HG02970 (cell line): ENCODE measurements at regions not wholly inside any gene's neighbourhood (a gene's known extent, or its start where the extent isn't known, plus 50 kb on each side); places are given as distances from the start of the nearest gene placed in this dataset.
"Not testable (repeated sequence)": the region's sequence is repeated elsewhere in the genome, so short reads cannot be mapped to it uniquely, and the experiment has no call there.

Source experiments
- ATAC-seq: cut with Tn5 transposase; IDR thresholded peaks from one replicate; pipeline ENCODE4 v1.9.1; 2021; ENCODE audit warnings: mild to moderate bottlenecking, moderate library complexity, moderate number of reproducible peaks; ENCODE audit not compliant: unreplicated experiment, low FRiP score

DNA sequence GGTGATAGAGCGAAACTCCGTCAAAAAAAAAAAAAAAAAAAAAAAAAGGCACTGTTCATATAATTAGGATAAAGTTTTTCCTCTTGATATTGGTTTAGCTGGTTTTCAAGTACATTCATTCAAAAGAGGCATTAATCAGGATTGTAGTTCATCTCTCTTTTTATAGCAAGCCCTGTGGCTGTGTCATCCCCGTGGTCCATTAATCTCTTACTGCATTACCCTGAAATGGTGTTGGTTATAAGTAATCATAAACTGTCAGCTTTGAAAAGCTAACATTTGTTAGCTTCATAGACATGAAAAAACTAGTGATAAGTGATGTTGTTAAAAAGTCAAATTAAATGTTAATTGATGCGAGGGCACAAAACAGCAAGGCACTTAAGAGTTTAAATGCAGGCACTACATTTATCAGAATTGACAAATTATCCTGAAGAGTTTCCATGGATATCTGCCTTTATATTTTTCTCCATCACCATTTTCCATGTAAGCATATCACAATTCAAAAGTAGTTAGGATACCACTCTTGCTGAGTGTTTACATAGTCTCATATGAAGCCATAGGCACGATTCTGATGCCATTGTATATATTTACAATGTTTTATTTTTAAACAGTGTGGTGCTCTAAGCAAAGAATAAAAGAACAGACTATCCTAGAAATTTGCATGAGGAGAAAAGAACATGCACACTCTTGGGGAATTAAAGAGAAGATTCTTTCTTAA, 193.1 kb downstream of the OTOL1 start:
- no peak for ATAC-seq

DNA sequence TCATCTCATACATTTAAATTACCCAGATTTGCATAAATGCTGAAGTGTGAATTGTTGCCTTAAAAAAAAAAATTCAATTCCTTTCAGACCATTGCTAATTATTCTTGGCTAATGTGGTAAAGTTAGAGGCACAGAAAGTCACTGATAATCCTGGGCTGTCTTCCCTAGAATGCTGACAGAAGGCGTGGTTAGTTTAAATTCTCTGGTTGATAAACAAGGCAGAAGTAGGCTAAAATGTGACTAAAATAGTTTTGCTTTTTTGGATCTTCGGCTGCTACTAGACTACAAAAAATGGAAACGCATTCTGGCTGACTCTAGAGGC, 193.7 kb downstream of the OTOL1 start:
- no peak for ATAC-seq

DNA sequence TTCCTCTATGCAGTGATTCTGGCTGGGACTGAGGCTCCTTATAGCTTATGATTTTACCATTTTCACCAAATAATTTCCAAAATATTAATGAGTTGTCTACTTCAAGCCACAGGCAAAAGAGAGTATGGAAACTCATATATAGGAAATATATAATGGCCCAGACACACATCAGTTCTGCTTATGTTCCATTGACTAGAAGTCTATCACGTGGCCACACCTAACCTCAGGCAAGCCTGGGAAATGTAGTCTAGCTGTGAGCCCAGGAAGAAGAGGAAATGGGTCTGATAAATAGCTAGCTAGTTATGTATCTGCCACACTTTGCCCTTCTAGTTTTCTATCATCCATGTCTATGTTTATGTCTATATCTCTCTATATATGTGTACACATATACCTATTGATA, 195.1 kb downstream of the OTOL1 start:
- no peak for ATAC-seq

DNA sequence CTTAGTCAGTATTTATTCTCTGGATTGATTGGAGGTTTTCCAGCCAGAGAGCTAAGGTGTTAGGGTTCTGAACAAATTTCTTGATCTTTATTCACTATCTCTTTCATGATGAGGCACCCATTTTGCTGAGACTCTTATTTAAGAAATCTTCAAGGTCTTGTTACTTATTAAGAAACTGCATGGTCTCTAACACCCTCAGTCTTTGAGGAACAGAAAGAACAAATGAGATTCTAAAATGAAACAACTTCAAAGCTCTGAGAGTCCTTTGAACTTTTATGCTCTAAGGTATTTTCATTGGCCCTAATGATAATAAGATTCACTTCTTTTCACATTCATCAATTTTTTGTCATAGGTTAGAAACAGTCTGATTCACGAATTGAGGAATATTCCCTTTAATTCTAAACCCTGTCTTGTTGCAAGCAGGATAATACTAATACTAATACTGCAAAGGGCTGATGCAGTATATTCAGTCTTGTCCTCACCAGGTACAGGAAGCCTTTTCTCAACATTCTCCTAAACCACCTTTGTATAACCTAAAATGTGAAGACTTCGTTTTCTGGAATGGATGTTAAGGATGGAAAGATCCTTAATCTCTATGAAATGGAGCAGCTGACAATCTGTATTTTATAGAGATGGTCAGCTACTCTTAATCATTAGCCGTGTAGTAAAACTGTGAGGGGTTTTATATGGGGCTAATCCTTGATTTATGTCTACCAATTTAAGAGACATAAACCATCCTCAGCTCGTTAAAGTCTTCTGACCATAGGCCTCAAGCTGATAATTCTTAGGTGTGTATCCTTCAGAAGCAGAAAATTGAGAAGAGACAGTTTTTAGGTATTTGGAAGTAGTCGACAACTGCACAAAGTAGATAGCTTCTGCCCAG, 198.3 kb downstream of the OTOL1 start:
- ATAC-seq = peak; percentile 56

DNA sequence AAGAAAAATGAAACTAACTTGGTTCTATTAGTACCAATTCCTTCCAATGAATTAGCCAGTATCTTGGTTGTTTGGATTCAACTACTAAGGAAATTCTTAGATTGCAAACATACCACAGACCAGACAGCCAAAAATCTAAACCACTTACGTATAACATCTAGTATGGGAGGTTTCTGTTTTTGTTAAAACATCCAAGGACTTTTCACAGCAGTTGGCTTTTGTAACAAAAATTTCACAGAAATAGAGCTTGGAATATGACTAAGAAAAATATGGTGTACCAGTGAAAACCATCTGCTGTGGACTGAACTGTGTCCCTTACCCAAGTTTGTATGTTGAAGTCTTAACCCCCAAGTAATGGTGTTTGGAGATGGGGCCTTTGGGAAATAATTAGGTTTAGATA, 199.2 kb downstream of the OTOL1 start:
- no peak for ATAC-seq

DNA sequence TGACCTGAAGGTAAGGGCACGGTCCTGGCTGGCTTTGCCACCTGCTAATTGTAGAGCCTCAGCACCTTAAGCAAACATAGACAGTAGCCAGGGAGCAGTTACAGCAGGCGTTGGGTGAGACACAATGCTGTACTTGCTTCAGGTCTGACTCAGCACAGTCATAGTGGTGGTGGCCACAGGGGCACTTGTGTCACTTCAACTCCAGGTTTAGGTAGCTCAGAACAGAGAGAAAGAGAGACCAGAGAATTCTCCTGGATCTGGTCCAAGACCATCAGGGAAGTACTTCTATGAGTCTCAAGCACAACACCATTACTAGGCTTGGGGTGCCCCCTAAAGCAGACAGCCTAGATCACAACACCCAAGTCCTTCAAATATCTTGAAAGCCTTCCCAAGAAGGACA, 204.4 kb downstream of the OTOL1 start:
- peak; percentile 52 for ATAC-seq

DNA sequence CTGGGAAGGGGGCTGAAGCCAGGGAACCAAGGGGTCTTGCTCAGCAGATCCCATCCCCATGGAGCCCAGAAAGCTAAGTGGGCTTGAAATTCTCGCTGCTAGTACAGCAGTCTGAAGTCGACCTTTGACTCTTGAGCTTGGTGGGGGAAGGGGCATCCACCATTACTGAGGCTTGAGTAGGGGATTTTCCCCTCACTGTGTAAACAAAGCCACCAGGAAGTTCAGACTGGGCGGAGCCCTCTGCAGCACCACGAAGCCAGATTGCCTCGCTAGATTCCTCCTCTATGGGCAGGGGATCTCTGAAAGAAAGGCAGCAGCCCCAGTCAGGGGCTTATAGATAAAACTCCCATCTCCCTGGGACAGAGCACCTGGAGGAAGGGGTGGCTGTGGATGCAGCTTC, 210.6 kb downstream of the OTOL1 start:
- ATAC-seq = not testable (repeated sequence)

DNA sequence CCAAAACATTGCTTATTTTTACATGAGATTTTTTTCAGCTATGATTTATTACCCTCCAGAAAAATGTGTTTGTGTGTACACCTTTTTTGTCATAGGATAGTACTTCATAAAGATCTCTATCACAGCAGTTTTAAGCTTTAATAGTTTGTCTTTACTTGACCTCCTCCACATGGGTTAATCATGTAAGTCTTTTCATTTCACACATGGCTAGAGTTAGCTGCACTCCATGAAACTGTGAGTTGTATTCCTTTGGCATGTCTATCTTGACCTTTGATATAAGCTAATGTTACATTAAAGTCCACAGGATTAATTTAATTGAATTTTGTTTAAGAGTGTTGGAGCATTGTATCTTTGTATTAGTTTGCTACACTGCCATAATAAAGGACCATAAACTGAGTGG, 217.1 kb downstream of the OTOL1 start:
- ATAC-seq = no peak

DNA sequence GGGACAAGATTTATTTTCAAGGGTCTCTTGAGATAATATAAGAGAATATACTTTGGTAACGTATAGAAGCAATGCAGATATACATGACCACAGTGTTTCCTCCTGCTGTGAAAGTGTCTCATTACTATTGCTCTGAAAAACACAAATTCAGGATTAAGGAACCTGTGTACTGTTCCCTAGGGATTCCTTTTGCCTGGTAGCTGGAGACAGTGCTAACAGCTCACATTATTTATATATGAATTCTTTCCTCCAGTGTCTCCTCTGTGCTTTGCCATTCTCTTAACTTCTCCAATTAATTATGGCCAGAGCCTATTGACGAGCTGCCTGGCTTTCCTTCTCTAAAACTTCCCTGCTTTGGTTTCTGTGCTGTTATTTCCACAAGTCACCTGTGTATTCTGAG, 235.4 kb downstream of the OTOL1 start:
- ATAC-seq = no peak

DNA sequence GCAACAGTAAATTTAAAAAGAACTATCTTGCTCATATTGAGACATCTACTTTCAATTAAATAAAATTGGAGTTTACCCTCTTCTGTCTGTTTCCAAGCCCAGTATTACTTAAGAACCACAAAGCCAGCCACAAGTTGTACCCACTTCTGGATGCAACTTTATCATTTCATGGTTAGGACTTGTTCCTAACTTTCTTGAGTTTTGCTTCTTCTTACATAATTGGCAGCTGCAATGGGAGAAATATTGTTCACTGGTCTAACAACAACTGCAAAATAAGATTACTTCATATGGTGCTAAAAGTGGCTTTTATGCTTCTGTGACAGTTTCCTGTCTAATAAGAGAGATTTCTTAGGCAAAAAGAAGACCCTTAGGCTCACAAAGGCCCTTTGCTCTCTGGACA, 240.6 kb downstream of the OTOL1 start:
- ATAC-seq = no peak

DNA sequence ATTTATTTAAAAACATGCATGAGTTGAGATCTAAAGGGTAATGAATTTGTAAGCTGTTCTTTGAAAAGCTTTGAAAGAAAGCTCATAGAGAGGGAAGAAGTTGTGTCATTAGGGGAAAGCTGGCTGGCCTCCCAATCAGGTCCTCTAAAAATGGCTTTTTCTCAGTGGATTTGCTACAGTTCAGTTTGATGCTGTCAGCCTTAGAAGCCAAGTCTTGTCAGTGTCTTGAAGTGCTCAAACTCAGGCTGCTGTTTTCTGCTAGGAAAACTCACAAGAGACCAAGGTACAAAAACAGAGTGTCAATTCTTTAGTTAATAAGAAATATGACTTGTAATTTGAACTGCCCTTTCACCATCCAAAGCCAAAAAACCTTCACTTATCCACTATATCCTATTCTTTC, 243.8 kb downstream of the OTOL1 start:
- ATAC-seq = no peak

DNA sequence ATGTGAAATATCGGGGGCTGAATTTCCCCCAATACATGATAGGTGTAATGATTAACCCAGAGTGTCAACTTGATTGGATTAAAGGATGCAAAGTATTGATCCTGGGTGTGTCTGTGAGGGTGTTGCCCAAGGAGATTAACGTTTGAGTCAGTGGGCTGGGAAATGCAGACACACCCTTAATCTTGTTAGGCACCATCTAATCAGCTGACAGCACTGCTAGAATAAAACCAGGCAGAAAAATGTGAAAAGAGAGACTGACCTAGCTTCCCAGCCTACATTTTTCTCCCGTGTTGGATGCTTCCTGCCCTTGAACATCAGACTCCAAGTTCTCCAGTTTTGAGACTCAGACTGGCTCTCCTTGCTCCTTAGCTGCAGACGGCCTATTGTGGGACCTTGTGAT, 247.8 kb downstream of the OTOL1 start:
- ATAC-seq = no peak

DNA sequence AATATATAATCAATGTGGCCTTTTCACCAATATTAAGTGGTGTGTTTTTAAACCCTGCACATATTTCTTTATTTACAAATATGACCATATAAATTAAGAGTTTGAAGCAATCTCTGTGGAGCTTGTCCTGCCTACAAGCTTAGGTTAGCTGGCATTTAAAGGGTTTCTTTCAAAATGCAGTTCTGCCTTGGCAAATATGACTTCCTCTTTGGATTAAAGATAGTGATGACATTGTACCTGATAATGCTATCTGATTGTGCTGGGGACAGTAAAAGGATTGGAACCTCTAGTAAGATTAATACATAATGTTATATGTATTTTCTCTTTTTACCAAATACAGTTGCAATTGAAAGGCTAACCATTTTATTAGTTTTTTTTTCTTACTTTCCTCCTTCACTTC, 249.1 kb downstream of the OTOL1 start:
- no peak for ATAC-seq

DNA sequence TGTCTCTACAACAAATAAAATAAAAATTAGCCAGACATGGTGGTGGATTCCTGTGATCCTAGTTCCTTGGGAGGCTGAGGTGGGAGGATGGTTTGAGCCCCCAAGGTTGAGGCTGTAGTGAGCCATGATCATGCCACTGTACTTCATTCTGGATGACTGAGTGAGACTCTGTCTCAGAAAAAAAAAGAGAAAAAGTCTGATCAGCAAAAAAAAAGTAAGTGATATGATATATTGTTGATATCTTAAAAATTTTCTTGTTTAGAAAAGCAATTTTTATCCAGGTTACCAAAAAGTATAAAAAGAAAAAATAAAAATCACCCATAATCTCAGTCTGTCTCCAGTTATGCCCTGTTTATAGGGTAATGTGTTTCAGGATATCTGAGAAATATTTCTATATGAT, 251.4 kb downstream of the OTOL1 start:
- ATAC-seq = no peak

DNA sequence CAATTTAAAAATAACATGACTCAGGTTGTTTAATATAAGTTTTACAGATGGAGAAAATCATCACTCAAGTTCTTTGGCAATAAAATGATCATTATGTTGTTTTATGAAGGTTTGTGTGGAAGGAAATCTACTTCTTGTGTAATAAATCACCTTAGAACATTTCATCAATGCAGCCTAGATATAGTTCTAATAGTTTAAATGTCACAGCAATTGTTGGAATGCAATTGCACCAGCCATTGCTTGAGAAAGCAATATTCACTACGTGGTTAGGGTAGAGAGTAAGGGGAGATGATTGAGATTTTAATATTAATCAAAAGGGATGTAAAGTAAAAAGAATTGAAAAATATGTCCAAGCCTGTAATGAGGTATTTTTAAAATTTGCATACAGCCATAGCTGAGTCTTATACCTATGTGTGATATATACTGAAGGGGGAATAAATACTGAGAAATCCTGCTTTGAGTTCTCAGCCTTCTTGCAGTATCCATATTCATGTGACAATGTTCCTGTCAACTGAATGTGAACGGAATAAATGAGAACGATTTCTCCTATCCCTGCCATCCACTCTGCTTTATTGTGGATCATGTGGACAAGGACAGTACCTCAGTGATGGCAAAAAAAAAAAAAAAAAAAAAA, 257.9 kb downstream of the OTOL1 start:
- no peak for ATAC-seq

DNA sequence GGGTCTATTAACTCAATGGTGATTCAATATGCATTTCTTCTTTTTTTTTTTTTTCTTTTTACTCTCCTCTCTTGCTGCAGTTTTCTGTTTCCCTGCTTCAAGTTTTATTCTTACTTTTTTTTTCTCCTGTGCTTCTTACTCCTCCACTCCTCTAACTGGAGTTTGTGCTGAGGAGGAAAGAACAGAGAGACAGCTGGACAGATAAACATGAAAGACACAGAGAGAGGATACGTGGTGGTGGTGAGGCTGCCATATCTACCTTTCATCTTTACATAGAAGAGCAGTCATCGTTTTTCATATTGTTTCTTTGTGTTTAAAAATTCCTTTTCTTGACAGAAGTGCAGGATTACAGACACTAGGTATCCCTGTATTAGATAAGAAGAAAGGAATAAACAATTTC, 262.8 kb downstream of the OTOL1 start:
- no peak for ATAC-seq

DNA sequence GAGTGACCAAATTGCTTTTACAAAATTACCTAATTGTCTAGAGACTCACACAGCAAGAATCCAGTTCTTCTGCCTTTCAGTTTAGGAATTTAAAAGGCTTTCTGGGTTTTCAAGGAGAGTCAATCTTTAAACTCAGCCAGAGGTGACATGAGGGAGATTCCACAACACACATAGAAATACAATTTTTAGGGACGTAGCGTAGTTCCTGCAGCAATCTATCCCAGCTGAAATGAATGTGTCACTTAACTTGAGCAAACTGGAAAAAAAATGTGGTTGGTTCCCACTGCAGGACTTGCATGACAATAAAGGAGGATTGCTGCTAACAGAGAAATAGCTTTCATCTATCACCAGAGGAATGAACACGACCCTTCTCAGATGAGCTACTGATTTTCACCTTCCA, 269.7 kb downstream of the OTOL1 start:
- no peak for ATAC-seq

DNA sequence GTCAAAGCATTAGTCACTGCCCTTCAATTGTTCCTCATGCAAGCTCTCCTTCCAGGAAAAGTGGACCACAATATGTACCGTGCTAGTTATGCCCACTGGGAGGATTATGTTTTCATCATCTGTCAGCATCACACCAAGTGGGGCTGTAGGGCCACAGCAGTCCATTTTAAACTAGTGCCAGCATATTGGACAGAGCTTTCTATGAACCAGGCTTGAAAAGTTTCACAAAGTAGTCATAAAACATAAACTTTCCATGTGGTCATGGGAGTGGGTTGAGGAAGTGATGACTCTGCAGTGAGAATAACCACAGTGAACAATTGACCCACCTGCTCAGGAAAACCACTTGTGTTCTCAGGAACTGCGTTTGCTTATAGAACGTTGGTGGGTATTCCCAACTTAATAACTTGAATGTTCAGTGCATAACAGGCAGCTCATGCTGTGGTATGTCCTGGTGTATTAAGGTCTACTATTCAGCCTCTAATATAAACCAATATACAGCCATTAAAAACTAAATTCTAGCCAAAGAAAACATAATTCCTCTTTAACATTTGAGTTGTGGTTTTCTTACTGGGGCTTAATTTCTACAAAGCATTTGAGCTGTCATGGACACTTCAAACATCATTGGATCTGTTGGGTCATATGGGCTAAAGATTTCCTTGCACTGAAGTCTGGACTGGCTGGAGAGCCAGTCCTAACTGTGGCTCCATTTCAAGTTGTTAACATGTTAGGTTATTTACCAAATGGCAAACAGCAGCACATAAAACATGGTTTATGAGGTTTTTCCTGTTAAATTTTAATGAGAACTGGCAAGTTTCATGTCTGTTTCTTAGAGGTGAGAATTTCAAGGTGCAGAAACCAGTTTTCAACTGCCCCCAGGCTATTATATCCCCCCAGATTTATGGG, 274.1 kb downstream of the OTOL1 start:
- peak; percentile 81 for ATAC-seq

DNA sequence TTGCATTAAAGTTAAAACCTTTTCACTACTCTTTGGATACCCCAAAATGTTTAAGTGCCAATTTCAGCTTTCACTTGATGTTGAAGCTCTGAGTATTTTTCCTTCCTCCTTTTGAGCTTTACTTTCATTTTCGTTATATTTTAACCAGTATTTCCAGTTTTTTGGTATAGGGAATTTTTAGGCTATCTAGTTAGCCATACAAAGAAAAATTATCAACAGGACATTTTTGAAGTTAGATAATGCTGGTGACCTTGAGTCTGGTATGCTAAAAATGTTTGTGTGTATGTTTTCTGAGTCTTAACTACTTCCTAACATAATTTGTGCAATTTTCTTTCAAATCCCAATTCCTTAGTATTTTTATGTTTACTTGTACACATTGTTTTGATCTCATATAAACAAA, 284.8 kb downstream of the OTOL1 start:
- ATAC-seq = no peak

DNA sequence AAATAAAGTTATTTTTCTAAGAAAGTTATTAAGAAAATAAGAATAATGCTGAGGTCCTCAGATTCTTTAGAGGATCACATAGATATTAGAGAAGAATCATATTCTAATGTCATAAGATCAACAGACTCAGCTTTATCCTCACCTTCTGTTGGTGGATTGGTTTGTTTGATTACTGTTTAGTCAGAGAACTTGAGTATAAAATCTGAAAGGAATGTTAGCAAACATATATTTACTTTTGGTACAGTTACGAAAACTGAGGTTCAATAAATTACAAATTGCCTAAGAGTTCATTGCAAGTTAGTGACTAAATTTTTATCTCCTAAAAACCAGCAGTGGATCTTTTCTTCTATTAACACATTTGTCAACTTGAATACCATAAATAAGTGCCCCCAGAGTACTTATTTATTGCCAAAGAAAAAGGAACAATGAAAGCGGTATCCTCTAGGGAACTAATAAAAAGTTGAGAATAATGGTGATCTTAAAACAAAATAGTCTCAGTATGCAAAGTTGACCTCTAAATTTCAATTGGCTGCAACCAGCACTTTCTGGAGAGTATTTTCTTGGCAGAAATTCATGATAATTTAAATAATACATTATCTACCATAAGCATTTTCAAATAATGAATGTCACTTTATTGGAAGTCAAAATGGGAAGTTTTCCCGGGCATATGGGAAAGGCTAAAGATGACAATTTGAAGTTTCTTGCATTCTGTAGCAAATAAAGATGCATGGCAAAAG, 296.8 kb downstream of the OTOL1 start:
- no peak for ATAC-seq
